ENCODE measurements at regions not wholly inside any gene's neighbourhood (a gene's known extent, or its start where the extent isn't known, plus 50 kb on each side); places are given as distances from the start of the nearest gene placed in this dataset.

- WGBS: 88% methylated on average over 15 of the region's 15 CpGs
- Histone ChIP-seq H3K9me3 (no peaks in the 10 kb centered on the region), H3K36me3 (no peaks in the 10 kb centered on the region), H3K4me1 (replicated peaks) (no peaks in the 10 kb centered on the region), H3K4me3 (no peak overlapping the region), H3K27me3 (replicated peaks; ENCODE audit: insufficient read depth) (no peaks in the 10 kb centered on the region), H3K27ac (no peak overlapping the region)
- intact Hi-C loops (cut with DNase I): no loop called here
- no peak for DNase-seq (ENCODE audit: low spot score)
- TF ChIP-seq CTCF (IDR thresholded peaks at IDR 0.05): no peak
- no peak for TF ChIP-seq POLR2A (IDR thresholded peaks at IDR 0.05)
- no peak for TF ChIP-seq POLR2AphosphoS5 (IDR thresholded peaks at IDR 0.05)
These were observed 101.4 kb upstream of the PTPN1 start for GRCh38 chr20:50408526-50409364.

GRCh38 chr20:50409495-50409894, 100.7 kb upstream of the PTPN1 start:
- WGBS: 53% methylated on average over 3 of the region's 3 CpGs
- no peak overlapping the region for H3K4me3 ChIP-seq
- no peaks in the 10 kb centered on the region for H3K4me1 ChIP-seq (replicated peaks)
- no peaks in the 10 kb centered on the region for H3K9me3 ChIP-seq
- intact Hi-C loops (cut with DNase I): no loop called here
- no peak for DNase-seq (ENCODE audit: low spot score)
- no peaks in the 10 kb centered on the region for H3K36me3 ChIP-seq
- H3K27me3 ChIP-seq (replicated peaks; ENCODE audit: insufficient read depth): no peaks in the 10 kb centered on the region
- no peak overlapping the region for H3K27ac ChIP-seq
- TF ChIP-seq POLR2AphosphoS5 (IDR thresholded peaks at IDR 0.05) (no peak), CTCF (IDR thresholded peaks at IDR 0.05) (no peak), POLR2A (IDR thresholded peaks at IDR 0.05) (no peak)

GRCh38 chr20:50410343-50410742, 99.8 kb upstream of the PTPN1 start:
- H3K36me3 ChIP-seq: no peaks in the 10 kb centered on the region
- H3K27ac ChIP-seq: no peak overlapping the region
- TF ChIP-seq POLR2A (IDR thresholded peaks at IDR 0.05) (no peak), POLR2AphosphoS5 (IDR thresholded peaks at IDR 0.05) (no peak), CTCF (IDR thresholded peaks at IDR 0.05) (no peak)
- DNase-seq (ENCODE audit: low spot score): no peak
- intact Hi-C loops (cut with DNase I): no loop called here
- no peak overlapping the region for H3K4me3 ChIP-seq
- 94% methylated on average over 7 of the region's 7 CpGs for WGBS
- H3K9me3 ChIP-seq: no peaks in the 10 kb centered on the region
- H3K4me1 ChIP-seq (replicated peaks): peaks cover 2% of the 10 kb centered on the region
- no peaks in the 10 kb centered on the region for H3K27me3 ChIP-seq (replicated peaks; ENCODE audit: insufficient read depth)

- Histone ChIP-seq H3K4me3 (no peak overlapping the region), H3K27me3 (replicated peaks; ENCODE audit: insufficient read depth) (no peaks in the 10 kb centered on the region), H3K4me1 (replicated peaks) (peaks cover 14% of the 10 kb centered on the region), H3K36me3 (no peaks in the 10 kb centered on the region), H3K27ac (no peak overlapping the region), H3K9me3 (no peaks in the 10 kb centered on the region)
- intact Hi-C loops (cut with DNase I): no loop called here
- 74% methylated on average over 6 of the region's 6 CpGs for WGBS
- TF ChIP-seq CTCF (IDR thresholded peaks at IDR 0.05): no peak
- TF ChIP-seq POLR2A (IDR thresholded peaks at IDR 0.05): no peak
- TF ChIP-seq POLR2AphosphoS5 (IDR thresholded peaks at IDR 0.05): no peak
- no peak for DNase-seq (ENCODE audit: low spot score)
These were observed 98.1 kb upstream of the PTPN1 start for GRCh38 chr20:50412069-50412468.

- 93% methylated on average over 7 of the region's 7 CpGs for WGBS
- Histone ChIP-seq H3K27me3 (replicated peaks; ENCODE audit: insufficient read depth) (no peaks in the 10 kb centered on the region), H3K4me3 (no peak overlapping the region), H3K4me1 (replicated peaks) (peaks cover 14% of the 10 kb centered on the region), H3K9me3 (no peaks in the 10 kb centered on the region), H3K36me3 (no peaks in the 10 kb centered on the region), H3K27ac (no peak overlapping the region)
- intact Hi-C loops (cut with DNase I): no loop called here
- DNase-seq (ENCODE audit: low spot score): no peak
- TF ChIP-seq POLR2A (IDR thresholded peaks at IDR 0.05) (no peak), POLR2AphosphoS5 (IDR thresholded peaks at IDR 0.05) (no peak), CTCF (IDR thresholded peaks at IDR 0.05) (no peak)
These were observed 97.7 kb upstream of the PTPN1 start for GRCh38 chr20:50412499-50412898.
